OCI-LY1 (cell line): ENCODE measurements at regions not wholly inside any gene's neighbourhood (a gene's known extent, or its start where the extent isn't known, plus 50 kb on each side); places are given as distances from the start of the nearest gene placed in this dataset.

Experiments used
- EZH2 ChIP-seq: fragments of 200-600 bp; sonication (generic), shearing (Covaris generic); IDR thresholded peaks from 2 replicates; pipeline ENCODE4 v1.8.0; 2017; ENCODE audit warnings: borderline replicate concordance, mixed run types, mild to moderate bottlenecking, antibody characterized with exemption, low read length, moderate library complexity, mixed read lengths
- TF ChIP-seq, protein P1 (sequence below): fragments of 200-600 bp; sonication (generic), shearing (Covaris generic); IDR thresholded peaks from 2 replicates; pipeline ENCODE4 v1.5.1; 2017; ENCODE audit warnings: mild to moderate bottlenecking, antibody characterized with exemption, low read length, moderate library complexity, mixed read lengths

DNA sequence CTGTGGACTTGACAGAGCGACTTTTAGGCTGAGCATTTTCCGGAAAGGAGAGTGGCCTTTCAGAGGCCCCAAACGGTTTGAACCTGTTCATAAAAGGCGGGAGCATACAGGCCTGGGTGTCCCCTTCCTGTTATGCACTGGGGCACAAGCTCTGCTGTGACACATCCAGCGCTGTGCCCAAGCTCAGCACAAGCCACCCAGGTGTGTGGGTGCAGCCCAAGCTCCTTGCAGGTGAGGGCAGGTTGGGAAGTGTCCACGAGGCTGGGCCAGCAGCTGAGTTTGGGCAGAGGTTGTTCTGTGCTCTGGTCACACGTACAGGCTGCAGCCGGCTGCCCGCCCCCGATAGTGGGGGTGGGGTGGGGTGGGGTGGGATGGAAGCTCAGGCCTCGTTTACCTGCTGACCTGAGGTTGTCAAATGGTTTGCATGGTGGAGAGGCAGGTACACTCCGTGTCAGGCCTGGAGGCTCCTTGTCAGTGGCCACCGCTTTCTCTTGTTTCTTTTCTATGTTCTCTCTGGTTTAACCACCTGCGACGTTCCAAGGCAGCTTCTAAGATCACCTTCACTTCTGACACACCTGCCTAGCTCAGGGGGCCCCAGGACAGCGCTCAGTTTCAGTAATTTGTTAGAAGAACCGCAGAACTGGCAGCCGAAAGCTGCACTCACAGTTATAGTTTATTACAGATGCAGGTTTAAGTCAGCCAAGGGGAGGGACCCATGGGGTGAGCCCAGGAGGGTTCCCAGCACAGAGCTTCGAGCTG lies 194.7 kb upstream of the CIBAR2 start:
- TF ChIP-seq, protein P1, sequence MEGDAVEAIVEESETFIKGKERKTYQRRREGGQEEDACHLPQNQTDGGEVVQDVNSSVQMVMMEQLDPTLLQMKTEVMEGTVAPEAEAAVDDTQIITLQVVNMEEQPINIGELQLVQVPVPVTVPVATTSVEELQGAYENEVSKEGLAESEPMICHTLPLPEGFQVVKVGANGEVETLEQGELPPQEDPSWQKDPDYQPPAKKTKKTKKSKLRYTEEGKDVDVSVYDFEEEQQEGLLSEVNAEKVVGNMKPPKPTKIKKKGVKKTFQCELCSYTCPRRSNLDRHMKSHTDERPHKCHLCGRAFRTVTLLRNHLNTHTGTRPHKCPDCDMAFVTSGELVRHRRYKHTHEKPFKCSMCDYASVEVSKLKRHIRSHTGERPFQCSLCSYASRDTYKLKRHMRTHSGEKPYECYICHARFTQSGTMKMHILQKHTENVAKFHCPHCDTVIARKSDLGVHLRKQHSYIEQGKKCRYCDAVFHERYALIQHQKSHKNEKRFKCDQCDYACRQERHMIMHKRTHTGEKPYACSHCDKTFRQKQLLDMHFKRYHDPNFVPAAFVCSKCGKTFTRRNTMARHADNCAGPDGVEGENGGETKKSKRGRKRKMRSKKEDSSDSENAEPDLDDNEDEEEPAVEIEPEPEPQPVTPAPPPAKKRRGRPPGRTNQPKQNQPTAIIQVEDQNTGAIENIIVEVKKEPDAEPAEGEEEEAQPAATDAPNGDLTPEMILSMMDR, result no peak
- TF ChIP-seq EZH2, result no peak
